GM21576 (cell line): ENCODE measurements at regions not wholly inside any gene's neighbourhood (a gene's known extent, or its start where the extent isn't known, plus 50 kb on each side); places are given as distances from the start of the nearest gene placed in this dataset.
"Not testable (repeated sequence)": the region's sequence is repeated elsewhere in the genome, so short reads cannot be mapped to it uniquely, and the experiment has no call there.

Experiments
- ATAC-seq: cut with Tn5 transposase; IDR thresholded peaks from one replicate; pipeline ENCODE4 v1.9.1; 2021; ENCODE audit warnings: mild to moderate bottlenecking, moderate library complexity; ENCODE audit not compliant: unreplicated experiment

DNA sequence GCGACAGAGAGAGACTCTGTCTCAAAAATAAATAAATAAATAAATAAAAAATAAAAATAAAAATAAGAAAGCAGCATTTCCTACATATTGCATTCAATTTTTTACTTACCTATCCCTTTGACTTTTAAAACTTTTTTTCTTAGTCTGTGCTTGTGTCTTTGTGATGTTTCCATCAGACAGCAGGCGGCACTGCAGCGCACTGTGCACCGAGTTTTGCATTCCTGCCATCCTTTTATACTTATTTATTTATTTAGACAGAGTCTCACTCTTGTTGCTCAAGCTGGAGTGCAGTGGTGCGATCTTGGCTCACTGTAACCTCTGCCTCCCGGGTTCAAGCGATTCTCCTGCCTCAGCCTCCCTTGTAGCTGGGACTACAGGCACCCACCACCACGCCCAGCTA is 203.9 kb downstream of the SPATA31A1 start:
- ATAC-seq = not testable (repeated sequence)

DNA sequence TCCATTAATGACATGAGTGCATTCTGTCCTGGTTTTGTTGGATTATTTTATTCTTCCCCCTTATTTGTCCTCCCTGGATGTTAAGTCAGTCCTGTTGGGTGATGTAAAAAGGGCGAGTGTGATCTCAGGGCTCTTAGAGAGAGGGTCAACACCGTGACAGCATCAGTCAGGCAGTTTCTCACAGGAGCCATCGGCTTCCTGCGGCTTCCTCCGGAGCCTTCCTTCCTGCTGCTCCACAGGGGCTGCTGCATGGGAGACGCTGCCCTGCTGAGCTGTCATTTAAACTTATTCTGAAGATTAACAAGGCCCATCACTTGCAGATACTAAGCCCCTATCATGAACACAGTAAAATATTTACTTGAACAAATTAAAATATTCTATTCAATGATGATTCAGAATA is 211.3 kb downstream of the SPATA31A1 start:
- not testable (repeated sequence) for ATAC-seq

DNA sequence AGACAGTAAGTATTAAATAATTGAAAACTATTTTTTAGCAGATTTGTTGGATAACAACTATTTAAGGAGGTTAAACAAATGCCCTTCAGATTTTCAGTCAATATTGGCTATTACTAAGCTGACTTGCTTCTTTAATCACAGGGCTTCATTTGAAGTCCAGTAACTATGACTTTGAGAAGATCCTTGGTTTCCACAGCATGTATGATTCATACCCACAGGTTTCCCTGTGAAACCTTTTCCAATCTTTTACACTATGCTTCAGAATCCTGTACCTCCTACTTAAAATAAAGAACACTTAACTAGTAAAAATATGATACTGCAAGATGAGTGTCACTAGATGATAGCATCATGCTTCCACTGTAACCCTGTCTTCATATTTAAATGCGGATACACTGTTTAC is 211.9 kb downstream of the SPATA31A1 start:
- not testable (repeated sequence) for ATAC-seq

DNA sequence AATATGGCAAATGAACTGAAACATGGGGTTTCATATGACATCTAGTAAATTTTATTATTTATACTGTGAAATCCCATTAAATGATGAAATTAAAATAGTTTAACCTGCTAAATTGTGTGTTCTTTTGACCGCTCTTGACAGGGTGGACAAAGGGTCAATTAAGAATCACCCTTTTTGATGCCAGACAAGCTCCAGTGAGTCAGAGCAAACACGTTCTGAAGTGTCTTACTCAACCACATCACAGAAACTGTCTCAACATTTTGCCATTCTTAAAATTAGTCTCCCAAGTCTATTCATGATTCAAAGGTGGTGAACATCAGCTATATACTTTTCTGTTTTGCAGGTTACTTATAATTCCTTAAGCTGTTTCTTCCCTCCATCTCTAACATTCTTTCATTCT is 213.4 kb downstream of the SPATA31A1 start:
- ATAC-seq = not testable (repeated sequence)

DNA sequence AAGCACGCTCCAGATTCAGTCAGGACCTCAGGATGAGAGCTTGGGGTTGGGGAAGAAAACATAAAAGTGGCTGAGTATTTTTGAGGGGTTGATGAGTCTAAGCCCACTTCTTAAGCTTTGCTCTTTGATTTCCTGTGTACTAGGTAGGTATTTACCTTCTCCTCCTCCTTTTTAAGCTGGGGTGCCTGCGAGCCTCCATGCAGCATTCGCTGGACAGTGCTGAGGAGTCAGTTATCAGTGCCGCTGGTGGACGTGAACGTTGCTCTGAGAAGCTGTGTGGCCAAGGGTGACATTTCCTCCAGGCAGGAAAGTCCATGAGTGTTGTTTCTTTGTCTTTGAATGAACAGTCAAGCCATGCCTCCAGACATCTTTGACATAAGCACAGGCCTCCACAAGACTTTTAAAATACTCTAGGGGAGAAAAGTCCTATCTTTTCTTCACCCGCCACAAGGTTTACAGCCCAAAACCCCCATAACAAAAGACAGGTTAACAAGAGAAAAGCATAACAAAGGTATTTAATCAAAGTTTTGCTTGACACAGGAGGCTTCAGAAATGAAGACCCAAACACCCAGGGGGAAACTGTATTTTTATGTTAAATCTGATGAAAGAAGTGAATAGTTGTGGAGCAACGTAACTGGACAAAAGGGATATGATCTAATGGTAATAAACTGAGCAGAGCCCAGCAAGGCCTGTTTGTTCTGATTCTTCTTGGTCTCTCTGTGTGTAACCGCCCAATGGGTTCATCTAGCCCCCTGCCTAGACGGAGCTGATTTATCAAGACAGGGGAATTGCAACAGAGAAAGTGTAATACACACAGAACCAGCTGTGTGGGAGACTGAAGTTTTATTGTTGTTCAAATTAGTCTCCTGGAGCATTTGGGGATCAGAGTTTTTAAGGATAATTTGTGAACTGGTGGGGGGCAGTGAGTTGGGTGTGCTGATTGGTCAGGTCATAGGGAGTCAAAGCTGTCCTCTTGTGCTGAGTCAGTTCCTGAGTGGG is 217.9 kb downstream of the SPATA31A1 start:
- not testable (repeated sequence) for ATAC-seq

DNA sequence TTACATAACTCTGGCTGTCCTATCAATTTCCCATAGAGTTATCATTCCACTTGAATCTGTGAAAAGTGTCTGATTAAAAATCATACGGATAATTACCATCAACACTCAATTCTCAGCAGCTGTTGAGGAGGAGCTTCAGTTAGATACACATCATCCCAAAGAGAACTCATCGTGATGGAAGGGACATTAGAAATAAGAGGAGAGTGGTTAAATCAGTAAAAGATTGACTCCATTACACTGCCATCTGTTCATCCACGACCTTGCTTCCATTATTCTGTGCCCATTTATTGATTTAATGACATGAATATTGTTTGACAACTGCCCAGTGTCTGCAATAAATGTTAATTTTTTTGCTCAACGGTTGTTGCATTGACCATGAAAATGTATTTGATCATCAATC is 223.5 kb downstream of the SPATA31A1 start:
- ATAC-seq = not testable (repeated sequence)

DNA sequence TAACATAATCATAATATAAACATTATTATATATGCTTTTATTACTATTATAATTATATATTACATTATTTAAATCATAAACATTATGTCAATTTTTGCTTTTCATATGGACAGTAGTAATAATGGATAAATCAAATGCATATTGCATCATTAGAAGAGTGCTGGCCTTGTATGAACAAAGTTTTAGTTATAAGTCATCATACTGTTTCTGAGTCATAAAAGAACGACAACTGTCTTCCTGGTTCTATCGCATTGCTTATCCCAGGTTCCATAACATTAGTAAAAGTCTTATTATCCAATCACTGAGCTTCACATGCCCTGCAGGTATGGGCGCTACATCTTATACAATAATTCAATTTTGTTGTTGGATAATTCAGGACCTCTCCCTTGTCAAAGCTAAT is 225.8 kb downstream of the SPATA31A1 start:
- ATAC-seq = not testable (repeated sequence)

DNA sequence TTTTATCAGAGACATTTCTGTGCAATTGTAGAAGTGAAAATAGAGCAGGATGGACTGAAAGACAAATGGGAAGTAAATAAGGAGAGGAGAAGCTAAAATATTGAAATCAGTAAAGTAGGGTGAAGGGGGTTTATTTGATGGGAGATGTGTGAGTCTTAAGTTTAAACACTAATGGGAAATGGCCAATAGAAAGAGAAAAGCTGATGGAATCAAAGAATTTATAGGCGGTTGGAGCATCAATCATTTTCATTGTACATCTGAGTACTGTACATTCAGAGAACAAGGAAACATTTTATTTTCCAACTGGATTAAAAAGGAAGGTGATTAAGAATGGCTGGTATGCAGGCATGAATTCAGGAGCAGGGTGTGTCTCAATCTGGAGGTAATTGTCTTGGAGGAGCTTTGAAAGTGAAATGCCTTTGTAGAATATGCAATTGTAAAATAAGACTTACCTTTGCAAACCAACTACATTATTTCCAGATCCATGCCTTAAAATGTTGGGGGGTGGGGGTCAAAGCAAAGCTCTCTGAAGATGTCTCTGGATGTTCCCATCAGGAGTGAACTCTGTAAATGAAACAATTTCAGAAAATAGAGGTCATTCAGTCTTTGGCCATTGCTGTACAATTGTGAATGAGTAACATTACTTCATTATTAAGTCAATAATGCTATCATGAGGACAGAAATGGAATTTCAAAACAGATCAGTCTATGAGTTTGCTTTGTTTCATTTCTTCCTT is 227.4 kb downstream of the SPATA31A1 start:
- ATAC-seq = not testable (repeated sequence)

DNA sequence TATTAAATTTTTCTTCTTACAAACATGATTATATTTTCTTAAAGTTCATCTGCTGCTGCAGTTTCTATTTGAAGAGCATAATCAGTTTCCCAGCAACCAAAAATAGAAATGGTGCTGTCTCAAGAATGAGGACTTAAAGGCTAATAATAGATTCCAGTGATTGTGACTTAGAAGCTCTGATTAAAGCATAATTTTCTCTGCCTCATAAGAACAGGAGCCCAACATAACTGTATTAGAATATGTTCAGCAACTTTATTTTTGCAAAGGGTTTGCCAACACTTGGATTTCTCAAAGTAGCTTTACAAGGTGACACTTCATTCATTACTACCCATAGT is 227.9 kb downstream of the SPATA31A1 start:
- not testable (repeated sequence) for ATAC-seq

DNA sequence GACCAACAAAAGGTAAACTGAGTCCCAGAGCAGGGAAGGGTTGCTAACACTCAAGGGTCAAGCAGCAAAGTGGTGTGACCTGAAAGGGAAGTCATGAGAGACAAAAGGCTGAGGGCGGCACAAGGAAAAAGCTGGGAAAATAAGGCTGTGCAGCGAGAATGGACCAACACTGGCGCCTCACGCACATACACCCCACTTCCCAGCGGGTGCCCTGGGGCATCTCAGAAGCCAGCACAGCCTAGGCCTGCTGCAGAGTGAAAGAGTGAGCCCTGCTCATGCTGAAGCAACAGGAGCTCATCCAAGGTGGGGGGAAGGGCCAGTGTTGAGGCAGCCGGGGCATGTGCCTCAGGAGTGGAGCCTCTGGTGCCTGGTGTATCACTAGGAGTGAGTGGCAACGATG is 229.8 kb downstream of the SPATA31A1 start:
- ATAC-seq = not testable (repeated sequence)

DNA sequence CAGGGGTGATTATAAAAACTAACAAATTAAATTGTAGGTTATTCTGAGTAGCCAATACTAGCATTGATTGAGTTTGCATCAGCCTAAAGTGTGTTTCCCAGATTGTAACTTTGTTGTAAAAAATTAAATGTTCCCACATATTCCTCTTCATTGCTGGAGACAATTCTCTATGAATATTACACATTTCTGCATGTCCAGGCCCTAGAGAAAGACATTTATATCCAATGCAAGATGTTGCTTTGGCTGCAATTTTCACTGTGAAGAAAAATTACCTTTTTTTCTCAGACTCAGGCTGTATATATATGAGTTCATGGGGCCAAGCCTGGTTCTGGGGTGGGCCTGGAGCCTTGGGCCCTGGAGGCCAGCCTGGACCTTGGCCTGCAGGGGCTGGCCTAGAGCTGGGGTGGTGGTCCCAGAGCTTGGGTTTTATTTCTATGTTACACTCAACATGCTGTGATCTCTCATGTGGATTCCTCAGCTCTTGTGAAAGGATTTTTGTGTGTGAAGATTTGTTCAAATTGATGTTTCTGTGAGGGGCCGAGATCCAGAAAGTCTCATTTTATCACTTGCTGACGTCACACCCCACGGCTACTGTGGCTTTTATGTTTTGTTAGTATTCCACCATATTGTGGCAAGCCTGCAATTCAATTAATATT is 232.5 kb downstream of the SPATA31A1 start:
- ATAC-seq = no peak

DNA sequence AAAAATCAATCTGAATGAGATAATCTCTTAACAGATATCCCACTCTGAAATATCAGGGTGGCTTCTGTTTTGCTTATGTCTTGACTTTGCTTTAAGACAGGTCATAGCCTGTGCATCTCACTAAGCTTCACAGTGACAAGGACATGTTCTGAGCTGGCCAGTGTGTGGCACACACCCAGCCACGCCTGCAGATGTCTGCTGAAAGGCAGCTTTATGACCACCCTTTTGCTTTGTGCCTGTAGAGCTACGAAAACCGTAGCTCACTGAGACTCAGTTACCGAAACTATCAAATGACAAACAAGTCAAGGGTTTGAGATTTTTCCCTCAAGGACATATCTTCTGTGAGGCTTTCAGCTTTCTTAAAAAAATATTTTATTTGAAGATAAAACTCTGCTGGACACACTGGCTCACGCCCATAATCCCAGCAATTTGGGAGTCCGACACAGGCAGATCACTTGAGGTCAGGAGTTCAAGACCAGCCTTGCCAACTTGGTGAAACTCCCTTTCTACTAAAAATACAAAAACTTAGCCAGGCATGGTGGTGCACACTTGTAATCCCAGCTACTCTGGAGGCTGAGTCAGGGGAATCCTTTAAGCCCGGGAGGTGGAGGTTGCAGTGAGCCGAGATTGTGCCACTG is 233.2 kb downstream of the SPATA31A1 start:
- ATAC-seq = no peak

DNA sequence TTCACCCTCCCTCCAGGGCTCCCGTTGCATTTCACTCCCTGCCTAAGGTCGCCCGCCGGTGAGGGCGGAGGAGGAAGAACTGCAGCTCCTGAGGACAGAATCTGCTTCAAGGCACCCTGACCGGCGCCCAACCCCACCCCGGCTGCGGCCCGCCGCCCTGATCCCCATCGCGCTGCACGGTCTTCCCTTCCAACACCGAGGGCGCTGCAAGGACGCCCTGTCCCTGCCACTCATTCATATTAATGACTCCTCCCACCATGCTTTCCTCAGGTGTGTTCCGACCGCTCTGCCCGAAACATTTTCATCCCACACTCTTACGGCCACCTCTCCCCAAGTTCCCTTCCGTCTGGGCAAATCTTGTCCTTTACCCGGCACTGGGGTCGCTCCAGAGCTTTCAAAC is 248.6 kb downstream of the SPATA31A1 start:
- not testable (repeated sequence) for ATAC-seq

DNA sequence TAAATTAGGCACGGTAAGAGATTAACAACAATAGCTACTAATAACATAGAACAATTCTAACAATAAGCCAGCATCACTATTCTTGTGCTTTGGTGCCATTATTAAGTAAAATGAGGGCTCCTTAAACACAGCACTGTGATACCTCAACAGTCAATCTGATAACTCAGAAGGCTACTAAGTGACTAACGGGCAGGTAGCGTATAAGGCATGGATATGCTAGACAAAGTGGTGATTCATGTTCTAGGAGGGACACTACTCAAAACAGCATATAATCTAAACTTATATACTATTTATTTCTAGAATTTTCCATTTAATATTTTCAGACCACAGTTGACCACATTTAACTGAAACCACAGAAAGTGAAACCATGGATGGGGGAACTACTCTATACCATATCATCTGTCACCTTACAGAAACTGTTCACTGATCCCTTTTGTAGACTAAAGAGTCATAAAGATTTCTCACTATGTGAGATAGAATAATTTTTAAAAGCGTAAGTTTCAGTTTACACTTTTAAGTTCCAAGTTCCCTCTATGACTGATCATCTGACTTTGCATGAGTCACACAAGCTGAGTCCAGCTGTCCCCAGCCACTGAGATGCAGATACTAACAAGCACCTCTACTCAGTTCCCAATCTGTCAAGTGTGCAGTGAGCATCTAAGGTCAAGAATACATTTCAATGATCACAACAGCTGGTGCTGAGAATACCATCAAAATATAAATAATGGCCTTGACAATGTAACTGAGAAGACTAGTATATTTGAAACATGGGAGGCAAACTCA is 256.2 kb downstream of the SPATA31A1 start:
- ATAC-seq = peak; percentile 99

DNA sequence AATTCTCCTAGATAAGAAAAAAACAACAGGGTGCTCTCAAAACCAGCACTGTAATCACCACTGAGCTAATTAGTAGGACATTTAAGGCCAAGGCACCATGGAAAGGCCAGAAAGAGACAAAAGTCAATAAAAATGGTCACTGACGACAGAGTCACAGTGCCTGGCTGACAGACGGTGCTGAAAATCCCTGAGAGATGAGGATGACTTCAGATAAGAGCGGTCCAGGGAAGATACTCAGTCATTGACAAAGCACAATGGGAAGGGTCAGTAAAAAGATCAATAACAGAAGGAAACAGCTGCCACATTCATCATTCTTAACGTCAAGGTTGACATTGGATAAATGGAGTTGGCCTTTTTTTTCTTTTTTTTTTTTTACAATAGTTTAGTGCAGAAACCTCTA is 261.0 kb downstream of the SPATA31A1 start:
- ATAC-seq = not testable (repeated sequence)

DNA sequence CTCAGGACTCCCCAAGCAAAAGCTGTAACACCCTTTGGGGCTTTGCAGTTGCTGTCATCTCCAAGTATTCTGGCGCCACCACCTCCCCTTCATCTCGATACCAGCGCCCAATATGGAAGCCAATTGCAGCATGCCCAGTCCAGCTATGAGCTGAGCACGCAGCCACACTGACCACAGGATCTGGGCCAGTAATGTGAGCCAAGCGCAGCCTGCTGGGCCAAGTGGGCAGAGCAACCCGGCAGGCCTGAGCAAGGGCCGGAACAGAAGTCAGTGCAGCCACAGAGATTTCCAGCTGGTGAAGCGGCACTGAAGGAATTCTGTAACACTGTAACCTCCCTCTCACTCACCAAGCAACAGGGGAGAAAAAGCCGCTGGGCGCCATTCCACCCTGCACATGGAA is 268.6 kb downstream of the SPATA31A1 start:
- ATAC-seq = not testable (repeated sequence)

DNA sequence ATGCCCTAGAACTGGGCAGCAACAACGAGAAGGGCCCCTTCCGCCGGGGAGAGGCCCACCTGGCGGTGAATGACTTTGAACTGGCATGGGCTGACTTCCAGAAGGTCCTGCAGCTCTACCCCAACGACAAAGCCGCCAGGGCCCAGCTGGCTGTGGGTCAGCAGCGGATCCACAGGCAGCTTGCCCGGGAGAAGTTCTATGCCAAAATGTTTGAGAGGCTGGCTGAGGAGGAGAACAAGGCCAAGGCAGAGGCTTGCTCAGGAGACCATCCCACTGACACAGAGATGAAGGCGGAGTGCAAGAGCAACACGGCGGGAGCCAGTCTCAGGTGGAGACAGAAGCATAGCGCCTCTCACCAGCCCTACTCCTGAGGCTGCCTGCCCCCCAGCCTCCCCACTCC is 276.6 kb downstream of the SPATA31A1 start:
- not testable (repeated sequence) for ATAC-seq

DNA sequence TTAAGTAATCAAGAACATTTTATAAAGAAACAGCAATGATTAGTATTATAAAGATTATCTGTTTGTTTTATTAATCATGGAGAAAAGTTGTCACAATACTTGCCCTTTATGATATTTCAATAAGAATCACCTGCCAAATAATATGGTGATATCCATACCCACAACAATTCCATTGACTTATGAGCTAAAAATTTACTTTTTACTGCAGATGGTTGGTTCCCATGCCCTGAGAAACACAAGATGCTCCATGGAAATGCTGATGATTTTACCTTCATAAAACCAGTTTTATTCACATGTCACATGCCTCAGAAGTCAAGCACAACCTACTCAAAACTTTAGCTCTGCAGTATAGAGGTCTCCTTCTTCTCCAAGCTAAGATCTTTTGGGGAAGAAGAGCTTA is 293.6 kb downstream of the SPATA31A1 start:
- ATAC-seq = not testable (repeated sequence)

DNA sequence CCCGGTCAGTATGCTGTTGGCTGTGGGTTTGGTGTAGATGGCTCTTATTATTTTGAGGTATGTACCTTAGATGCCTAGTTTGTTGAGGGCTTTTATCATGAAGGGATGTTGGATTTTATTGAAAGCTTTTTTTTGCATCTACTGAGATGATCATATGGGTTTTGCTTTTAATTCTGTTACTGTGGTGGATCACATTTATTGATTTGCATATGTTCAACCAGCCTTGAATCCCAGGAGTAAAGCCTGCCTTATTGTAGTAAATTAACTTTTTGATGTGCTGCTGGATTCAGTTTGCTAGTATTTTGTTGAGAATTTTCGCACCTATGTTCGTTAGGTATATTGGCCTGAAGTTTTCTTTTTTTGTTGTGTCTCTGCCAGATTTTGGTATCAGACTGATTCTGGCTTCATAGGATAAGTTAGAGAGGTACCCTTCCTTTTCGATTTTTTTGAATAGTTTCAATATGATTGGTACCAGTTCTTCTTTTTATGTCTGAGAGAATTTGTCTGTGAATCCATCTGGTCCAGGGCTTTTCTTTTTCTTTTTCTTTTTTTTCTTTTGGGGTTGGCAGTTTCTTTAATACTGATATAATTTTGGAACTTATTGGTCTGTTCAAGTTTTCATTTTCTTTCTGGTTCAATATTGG is 301.6 kb downstream of the SPATA31A1 start:
- peak; percentile 69 for ATAC-seq

DNA sequence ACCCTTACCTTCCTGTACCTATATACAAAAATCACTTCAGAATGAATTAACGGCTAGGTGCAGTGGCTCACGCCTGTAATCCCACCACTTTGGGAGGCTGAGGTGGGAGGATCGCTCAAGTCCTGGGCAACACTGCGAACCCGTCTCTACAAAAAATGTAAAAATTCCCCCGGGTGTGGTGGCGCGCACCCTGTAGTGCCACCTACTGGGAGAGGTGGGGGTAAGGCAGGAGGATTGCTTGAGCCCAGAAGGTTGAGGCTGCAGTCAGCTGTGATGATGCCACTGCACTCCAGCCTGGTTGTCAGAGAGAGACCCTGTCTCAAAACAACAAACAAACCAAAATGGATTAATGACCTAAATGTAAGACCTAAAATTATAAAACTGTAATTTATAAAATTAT is 307.6 kb downstream of the SPATA31A1 start:
- ATAC-seq = peak; percentile 61
